DLD1 (cell line): ENCODE measurements at regions not wholly inside any gene's neighbourhood (a gene's known extent, or its start where the extent isn't known, plus 50 kb on each side); places are given as distances from the start of the nearest gene placed in this dataset.

ENCODE experiments used
- in situ Hi-C: cut with HindIII; loops from 2 replicates; pipeline ENCODE4 v1.10.0; 2017; ENCODE audit warnings: low sequenced_read_pairs

GRCh38 chr5:2196989-2197619, 314.4 kb upstream of the IRX4 start:
- in situ Hi-C loops: no loop called here

DNA sequence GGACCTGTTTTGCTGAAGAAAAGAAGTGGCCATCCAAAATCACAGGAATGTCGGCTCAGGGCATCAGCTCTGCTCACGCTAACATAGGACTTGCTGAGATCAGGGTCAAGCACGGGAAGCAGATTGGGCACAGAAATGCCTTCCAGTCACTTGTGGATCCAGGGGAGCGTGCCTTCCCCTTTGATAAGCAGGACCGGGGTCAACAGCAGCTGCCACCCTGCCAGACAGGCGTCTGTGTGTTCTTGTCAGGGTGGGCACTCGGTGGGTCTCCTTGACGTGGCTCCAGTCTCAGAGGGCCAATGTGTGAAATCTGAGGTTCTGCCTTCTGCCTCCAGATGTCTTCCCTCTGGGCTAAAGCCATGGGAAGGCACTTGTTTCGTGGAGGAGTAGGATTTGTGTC, 313.7 kb upstream of the IRX4 start:
- in situ Hi-C loops: no loop called here

DNA sequence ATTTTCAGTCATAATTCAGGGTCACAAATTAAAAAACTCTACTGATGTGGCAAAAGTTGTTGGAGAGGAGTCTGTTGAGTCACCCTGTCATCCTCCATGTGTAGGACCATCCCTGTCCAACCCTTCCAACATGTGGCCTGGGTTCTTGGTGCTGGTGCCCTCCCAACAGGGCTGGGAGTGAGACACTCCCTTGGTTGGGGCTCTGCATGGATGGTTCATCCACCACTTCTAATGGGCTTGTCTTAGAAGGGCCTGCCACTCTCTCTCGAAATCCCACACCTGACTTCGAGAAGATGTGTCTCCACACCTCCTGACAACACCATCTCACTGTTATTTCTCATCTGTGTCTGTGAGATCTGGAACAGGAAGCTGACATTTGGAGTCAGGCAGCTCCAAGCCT, 312.2 kb upstream of the IRX4 start:
- in situ Hi-C loops: no loop called here

DNA sequence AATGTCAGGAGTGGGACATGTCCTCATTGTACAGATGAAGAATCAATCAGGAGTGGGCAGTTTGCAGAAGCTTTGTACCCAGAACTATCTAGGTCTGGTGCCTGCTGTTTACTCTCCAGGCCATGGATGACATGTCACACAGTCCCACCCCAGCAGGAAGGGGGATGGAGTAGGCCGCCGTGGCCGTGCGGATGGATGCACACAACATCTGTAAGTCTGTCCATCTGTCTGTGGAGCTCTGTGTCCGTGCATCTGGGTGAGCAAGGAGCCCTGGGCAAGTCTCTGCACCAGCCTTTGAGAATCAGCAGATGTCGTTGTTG, 311.5 kb upstream of the IRX4 start:
- in situ Hi-C loops: no loop called here

GRCh38 chr5:2193542-2194235, 311.0 kb upstream of the IRX4 start:
- in situ Hi-C loops: no loop called here

- in situ Hi-C loops: no loop called here
Measured at GRCh38 chr5:2193142-2193541, 310.4 kb upstream of the IRX4 start.

GRCh38 chr5:2192496-2192895, 309.8 kb upstream of the IRX4 start:
- in situ Hi-C loops: no loop called here

DNA sequence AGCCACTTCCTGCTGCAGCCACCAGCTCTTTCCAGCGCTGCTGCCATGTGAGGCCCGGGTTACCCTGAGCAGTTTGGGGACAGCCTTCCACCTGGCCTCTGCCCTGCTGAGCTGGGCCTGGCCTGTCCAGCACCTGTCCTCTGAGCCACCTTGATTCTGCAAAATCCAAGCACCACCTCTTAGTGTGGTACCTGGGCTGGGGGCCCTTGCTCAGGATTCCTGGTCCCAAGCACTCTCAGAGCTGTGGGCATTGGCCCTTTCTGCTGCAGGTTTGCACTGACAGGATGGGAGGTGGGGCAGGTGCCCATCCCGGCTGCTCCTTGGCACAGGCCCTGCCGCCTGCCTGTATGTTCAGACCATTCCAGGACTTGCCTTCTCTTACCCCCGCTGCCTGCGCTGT, 309.2 kb upstream of the IRX4 start:
- in situ Hi-C loops: no loop called here

GRCh38 chr5:2190549-2190948, 307.8 kb upstream of the IRX4 start:
- in situ Hi-C loops: no loop called here

GRCh38 chr5:2188661-2189060, 305.9 kb upstream of the IRX4 start:
- in situ Hi-C loops: no loop called here

DNA sequence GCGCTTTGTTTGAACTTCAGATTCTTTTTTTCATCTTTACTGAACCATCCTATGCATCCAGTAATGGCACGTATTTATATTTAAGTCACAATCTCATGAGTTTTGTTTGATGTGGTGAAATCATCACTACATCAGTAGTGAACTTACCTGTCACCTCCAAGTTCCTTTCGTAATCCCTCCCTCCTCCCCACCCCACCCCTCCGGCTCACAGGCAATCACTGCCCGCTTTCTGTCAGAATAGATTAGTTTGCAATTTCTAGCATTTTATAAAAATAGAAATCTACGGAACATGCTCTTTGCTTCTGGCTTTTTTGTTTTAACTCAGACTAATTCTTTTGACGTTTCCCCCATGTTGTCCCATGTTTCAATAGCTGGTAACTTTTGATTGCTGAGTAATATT, 305.4 kb upstream of the IRX4 start:
- in situ Hi-C loops: no loop called here

DNA sequence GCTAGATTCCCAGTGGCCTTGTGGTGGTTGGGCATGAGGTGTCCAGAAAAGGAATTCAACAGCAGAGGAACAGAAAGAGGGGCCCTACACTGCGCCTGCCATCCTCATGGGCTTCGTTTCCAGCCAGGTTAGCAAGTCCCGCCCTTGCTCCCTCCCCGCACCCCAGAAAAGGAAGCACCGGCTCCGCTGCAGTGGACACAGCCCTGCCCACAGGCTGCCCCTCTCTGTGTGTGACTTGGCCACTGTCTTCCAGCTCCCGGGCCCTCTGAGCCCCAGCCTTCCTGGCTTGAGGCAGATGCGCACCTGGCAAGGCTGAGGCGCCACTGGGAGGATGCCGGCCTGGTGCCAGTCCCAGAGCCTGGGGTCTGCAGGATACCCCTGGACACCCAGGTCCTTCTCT, 305.0 kb upstream of the IRX4 start:
- in situ Hi-C loops: no loop called here

- in situ Hi-C loops: no loop called here
Measured at GRCh38 chr5:2187156-2187555, 304.4 kb upstream of the IRX4 start.

- in situ Hi-C loops: no loop called here
Measured at GRCh38 chr5:2186472-2187015, 303.8 kb upstream of the IRX4 start.

DNA sequence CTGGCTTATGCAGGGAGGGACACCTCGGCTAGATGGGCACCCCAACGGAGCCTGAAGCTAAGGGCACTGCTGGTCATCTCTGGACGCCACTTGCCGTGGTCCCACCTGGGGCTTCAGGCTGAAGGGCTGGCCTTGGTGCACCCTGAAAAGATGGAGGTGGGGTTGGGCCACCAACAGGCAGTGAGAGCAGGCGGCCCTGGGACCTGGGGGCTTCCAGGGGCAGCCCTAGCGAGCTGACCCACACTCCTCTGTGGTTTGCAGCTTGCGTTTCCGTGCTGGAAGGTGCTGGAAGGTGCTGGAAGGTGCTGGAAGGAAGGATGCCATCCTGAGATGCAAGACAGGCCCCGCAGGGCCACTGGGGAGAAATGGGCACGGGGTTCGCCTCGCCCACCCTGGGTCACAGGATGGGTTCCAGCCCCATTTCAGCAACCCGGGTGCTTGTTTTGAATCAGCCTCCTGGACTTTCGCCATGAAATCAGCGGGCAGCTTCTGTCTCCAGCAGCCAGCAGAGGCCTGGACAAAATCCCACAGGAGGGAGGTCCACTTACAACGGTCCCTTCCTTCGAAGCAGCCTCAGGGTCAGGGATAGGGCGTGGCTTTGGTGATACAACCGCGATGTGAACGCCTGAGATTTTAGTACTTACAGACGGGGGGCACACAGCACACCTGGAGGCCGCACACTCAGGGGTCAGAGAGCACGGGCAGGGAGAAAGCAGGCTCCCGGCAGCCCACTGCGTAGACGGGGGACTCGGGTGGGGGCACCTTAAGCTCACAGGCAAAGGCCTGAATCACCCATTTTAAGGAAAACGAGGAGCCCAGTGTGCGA, 303.1 kb upstream of the IRX4 start:
- in situ Hi-C loops: no loop called here

GRCh38 chr5:2184563-2185540, 302.1 kb upstream of the IRX4 start:
- in situ Hi-C loops: no loop called here

- in situ Hi-C loops: no loop called here
Measured at GRCh38 chr5:2184026-2184366, 301.3 kb upstream of the IRX4 start.

DNA sequence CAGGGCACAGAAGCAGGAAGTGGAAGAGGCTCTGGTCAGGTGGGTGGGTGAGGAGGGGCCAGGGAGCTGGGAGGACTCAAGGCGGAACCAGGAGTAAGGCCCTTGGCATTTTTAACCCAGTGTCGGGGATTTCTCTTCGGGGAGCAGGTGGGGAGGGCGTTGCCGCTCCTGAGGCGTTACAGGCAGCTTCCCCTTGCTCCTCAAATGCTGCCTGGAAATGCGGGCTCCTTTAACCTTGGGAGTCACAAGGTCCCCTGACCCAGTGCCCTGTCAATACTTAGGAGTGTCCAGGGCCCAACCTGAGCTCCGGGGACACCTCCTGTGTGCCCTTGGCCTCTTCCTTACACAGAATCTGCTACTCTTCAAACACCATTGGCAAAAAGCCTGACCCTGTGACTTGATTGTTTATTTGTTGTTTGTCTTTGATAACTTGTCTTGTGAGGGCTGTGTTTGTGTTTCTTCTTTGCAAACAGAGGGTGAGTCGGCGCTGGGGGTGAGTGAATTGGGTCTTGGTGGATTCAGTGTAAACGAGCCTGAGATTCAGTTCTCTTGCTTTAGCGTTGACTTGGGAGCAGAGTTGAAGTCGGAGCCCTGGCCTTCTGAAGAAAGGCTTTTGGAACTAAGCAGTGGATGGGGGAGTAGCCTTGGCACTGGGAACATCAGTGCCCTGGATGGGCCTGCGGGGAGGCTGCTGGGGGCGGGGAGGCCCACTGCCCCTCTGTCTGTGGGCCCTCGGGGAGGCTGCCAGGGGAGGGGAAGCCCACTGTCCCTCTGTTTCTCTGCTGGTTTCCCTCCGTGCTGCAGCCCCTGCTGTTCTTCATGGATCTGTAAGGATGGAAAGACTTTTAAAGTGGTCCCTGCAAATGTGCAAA, 300.7 kb upstream of the IRX4 start:
- in situ Hi-C loops: no loop called here

DNA sequence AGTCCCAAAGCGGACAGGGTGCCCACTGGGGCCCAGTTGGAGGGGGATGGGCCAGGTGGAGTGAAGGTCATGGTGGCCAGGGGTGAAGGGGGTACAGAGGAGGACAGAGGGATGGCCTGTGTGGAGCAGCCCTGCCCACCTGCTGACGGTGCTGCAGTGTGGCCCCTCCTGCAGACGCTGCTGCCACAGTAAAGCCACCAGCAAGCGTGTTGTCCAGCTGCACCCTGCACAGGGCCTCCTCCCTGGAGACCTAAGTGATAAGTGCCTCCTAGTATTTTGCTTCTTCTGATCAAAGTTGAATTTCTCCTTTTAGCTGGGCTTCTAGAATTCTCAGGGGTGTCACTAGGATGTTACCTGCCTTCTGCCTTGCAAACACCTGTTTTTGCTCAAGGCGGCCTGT, 299.3 kb upstream of the IRX4 start:
- in situ Hi-C loops: no loop called here

DNA sequence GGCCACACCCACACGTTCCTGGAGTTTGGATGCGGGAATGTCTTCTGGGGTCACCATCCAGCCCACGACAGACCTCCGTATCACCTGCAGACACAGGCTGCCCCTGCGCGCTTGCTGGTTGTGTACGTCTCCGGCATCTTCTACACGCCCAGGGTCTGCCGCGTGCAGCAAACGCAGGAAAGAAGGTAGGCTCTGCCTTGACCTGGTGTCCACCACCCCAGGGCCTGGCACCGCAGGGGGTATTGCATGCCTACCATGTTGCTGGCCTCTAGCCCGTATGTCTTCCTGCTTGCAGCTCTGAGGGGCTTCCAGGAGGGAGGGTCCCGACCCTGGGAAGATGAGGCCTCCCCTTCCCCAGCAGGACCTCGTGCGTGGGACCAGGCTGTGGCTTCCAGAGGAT, 298.8 kb upstream of the IRX4 start:
- in situ Hi-C loops: no loop called here
